H1 (cell line): ENCODE measurements at regions not wholly inside any gene's neighbourhood (a gene's known extent, or its start where the extent isn't known, plus 50 kb on each side); places are given as distances from the start of the nearest gene placed in this dataset.

Source experiments
- CTCF ChIA-PET: fragments of 300-600 bp; sonication (Branson Sonifier 250); formaldehyde crosslinking; loops from one replicate; lab custom pipeline; 2021; ENCODE audit not compliant: partially characterized antibody; lab: Charles Lee
- POLR2A ChIA-PET: fragments of 300-600 bp; sonication (Branson Sonifier 250); formaldehyde crosslinking; loops from one replicate; lab custom pipeline; 2021; ENCODE audit warnings: inconsistent platforms; ENCODE audit not compliant: partially characterized antibody; lab: Charles Lee
- DNase-seq, 2 experiments: peaks; one replicate each; pipeline versions ENCODE4 v3.0.0 to v3.0.0-alpha.2; 2010 to 2022; ENCODE audit warnings: low spot score in 2 of 2, low read depth in 1 of 2, mixed read lengths in 1 of 2
- FAIRE-seq: peaks from 2 replicates; lab custom pipeline; 2011; peaks lifted over from hg19 to GRCh38; lab: Jason Lieb, UNC
- H2AFZ ChIP-seq: 2 replicates; pipeline ENCODE4 v1.8.1; 2012; ENCODE audit warnings: low read length, inconsistent platforms
- H2AK5ac ChIP-seq: 2 replicates; pipeline ENCODE4 v1.6.1; 2013; ENCODE audit warnings: low read depth, low read length
- H2BK120ac ChIP-seq: replicated peaks from 2 replicates; pipeline ENCODE3; 2013; ENCODE audit warnings: low read depth, low read length, inconsistent platforms
- H2BK12ac ChIP-seq: 2 replicates; pipeline ENCODE4 v1.6.1; 2013; ENCODE audit warnings: low read depth, low read length
- H2BK15ac ChIP-seq: 2 replicates; pipeline ENCODE4 v1.6.1; 2013; ENCODE audit warnings: low read length
- H2BK20ac ChIP-seq: 2 replicates; pipeline ENCODE4 v1.6.1; 2013; ENCODE audit warnings: low read length
- H2BK5ac ChIP-seq: 2 replicates; pipeline ENCODE4 v1.6.1; 2013; ENCODE audit warnings: low read depth, low read length
- H3K14ac ChIP-seq: 2 replicates; pipeline ENCODE4 v1.6.1; 2013; ENCODE audit warnings: inconsistent platforms; ENCODE audit not compliant: insufficient read length
- H3K18ac ChIP-seq: 2 replicates; pipeline ENCODE4 v1.6.1; 2013; ENCODE audit warnings: low read length; ENCODE audit errors: extremely low read depth
- H3K23ac ChIP-seq: 2 replicates; pipeline ENCODE4 v1.6.1; 2013; ENCODE audit warnings: inconsistent platforms; ENCODE audit not compliant: insufficient read length
- H3K23me2 ChIP-seq: 2 replicates; pipeline ENCODE4 v1.6.1; 2013; ENCODE audit warnings: low read depth, low read length
- H3K27ac ChIP-seq: 2 replicates; pipeline ENCODE4 v1.6.1; 2011; ENCODE audit warnings: low read depth, low read length, inconsistent platforms
- H3K27me3 ChIP-seq, 4 experiments: replicated peaks in 1 of 4; 1 replicate in 1 of 4; 2 replicates in 3 of 4; pipeline versions ENCODE4 v1.6.1 to v1.8.1; 2011 to 2013; ENCODE audit warnings: low read length in 3 of 4, mild to moderate bottlenecking in 3 of 4, inconsistent platforms in 2 of 4, mixed read lengths in 2 of 4, moderate library complexity in 1 of 4; ENCODE audit not compliant: control insufficient read depth in 3 of 4, insufficient read depth in 3 of 4; ENCODE audit errors: extremely low read depth in 1 of 4
- H3K36me3 ChIP-seq, 4 experiments: 2 replicates each; pipeline versions ENCODE4 v1.6.1 to v1.8.1; 2011 to 2013; ENCODE audit warnings: mild to moderate bottlenecking in 4 of 4, low read length in 3 of 4, moderate library complexity in 2 of 4, control low read depth in 1 of 4, inconsistent platforms in 1 of 4; ENCODE audit not compliant: insufficient read depth in 4 of 4, control insufficient read depth in 2 of 4
- H3K4ac ChIP-seq: replicated peaks from 2 replicates; pipeline ENCODE3; 2013; ENCODE audit warnings: low read length, low read depth, mixed read lengths, inconsistent platforms; ENCODE audit not compliant: insufficient read length
- H3K4me1 ChIP-seq, 4 experiments: replicated peaks in 1 of 4; 1 replicate in 1 of 4; 2 replicates in 3 of 4; pipeline versions ENCODE4 v1.6.1 to v1.8.1; 2011 to 2013; ENCODE audit warnings: low read length in 3 of 4, inconsistent platforms in 2 of 4, mixed read lengths in 1 of 4; ENCODE audit not compliant: insufficient read depth in 4 of 4, control insufficient read depth in 3 of 4
- H3K4me2 ChIP-seq, 2 experiments: 2 replicates each; pipeline versions ENCODE4 v1.6.1 to v1.8.1; 2011 to 2013; ENCODE audit warnings: low read depth in 2 of 2, low read length in 2 of 2, control low read depth in 1 of 2, inconsistent platforms in 1 of 2, mild to moderate bottlenecking in 1 of 2; ENCODE audit not compliant: insufficient read depth in 1 of 2
- H3K4me3 ChIP-seq, 4 experiments: fragments of 200-600, 300-600 bp in 1 of 4; sonication (generic), shearing (Covaris generic), sonication (Bioruptor Twin) in 1 of 4; 2 replicates each; pipeline versions ENCODE4 v1.5.1 to v1.8.1; 2011 to 2016; ENCODE audit warnings: low read length in 4 of 4, low read depth in 3 of 4, control low read depth in 2 of 4, inconsistent platforms in 2 of 4, mild to moderate bottlenecking in 2 of 4, mixed read lengths in 1 of 4, moderate library complexity in 1 of 4; ENCODE audit not compliant: insufficient read depth in 2 of 4; ENCODE audit errors: extremely low read depth in 1 of 4
- H3K56ac ChIP-seq: replicated peaks from 2 replicates; pipeline ENCODE3; 2013; ENCODE audit warnings: low read depth, mild to moderate bottlenecking, mixed read lengths, low read length, inconsistent platforms; ENCODE audit not compliant: insufficient read length
- H3K79me1 ChIP-seq: 2 replicates; pipeline ENCODE4 v1.6.1; 2013; ENCODE audit warnings: low read depth, low read length, control low read depth
- H3K79me2 ChIP-seq, 2 experiments: 2 replicates each; pipeline versions ENCODE4 v1.6.1 to v1.8.1; 2012 to 2013; ENCODE audit warnings: low read length in 2 of 2, mild to moderate bottlenecking in 2 of 2, inconsistent platforms in 1 of 2; ENCODE audit not compliant: insufficient read depth in 2 of 2, control insufficient read depth in 1 of 2
- H3K9ac ChIP-seq, 4 experiments: replicated peaks in 1 of 4; 1 replicate in 1 of 4; 2 replicates in 3 of 4; pipeline versions ENCODE4 v1.6.1 to v1.8.1; 2011 to 2013; ENCODE audit warnings: low read depth in 3 of 4, low read length in 3 of 4, control low read depth in 2 of 4, mild to moderate bottlenecking in 2 of 4, moderate library complexity in 2 of 4, inconsistent platforms in 1 of 4; ENCODE audit errors: extremely low read depth in 1 of 4
- H3K9me3 ChIP-seq, 2 experiments: 2 replicates each; pipeline versions ENCODE4 v1.6.1 to v1.8.1; 2012 to 2013; ENCODE audit warnings: mild to moderate bottlenecking in 2 of 2, moderate library complexity in 2 of 2, control low read depth in 1 of 2, inconsistent platforms in 1 of 2, low read depth in 1 of 2, low read length in 1 of 2, mixed read lengths in 1 of 2; ENCODE audit not compliant: insufficient read depth in 2 of 2
- H4K20me1 ChIP-seq, 2 experiments: replicated peaks in 1 of 2; 2 replicates each; pipeline versions ENCODE3 to v1.8.1; 2011 to 2013; ENCODE audit warnings: inconsistent platforms in 2 of 2, low read length in 2 of 2, mild to moderate bottlenecking in 1 of 2; ENCODE audit not compliant: insufficient read depth in 2 of 2, control insufficient read depth in 1 of 2
- H4K5ac ChIP-seq: 2 replicates; pipeline ENCODE4 v1.6.1; 2013; ENCODE audit warnings: low read length, low read depth, mixed read lengths, inconsistent platforms; ENCODE audit not compliant: insufficient read length
- H4K8ac ChIP-seq: 2 replicates; pipeline ENCODE4 v1.8.0; 2013; ENCODE audit warnings: mild to moderate bottlenecking, moderate library complexity, low read length, inconsistent platforms; ENCODE audit not compliant: insufficient read depth; ENCODE audit errors: extremely low read depth
- H4K91ac ChIP-seq: replicated peaks from 2 replicates; pipeline ENCODE3; 2013; ENCODE audit warnings: low read length, mixed read lengths, inconsistent platforms; ENCODE audit not compliant: insufficient read length
- ATF2 ChIP-seq: IDR thresholded peaks from 2 replicates; pipeline ENCODE4 v1.6.1; 2012; ENCODE audit warnings: low read length, inconsistent platforms
- BACH1 ChIP-seq: IDR thresholded peaks from 2 replicates; pipeline ENCODE4 v1.6.1; 2012; ENCODE audit warnings: low read length, improper control_type of control experiment
- CEBPB ChIP-seq: IDR thresholded peaks from 2 replicates; pipeline ENCODE4 v1.6.1; 2012; ENCODE audit warnings: low read depth, low read length
- EP300 ChIP-seq, 2 experiments: IDR thresholded peaks; 1 replicate in 1 of 2; 2 replicates in 1 of 2; pipeline ENCODE4 v1.6.1; 2011 to 2012; ENCODE audit warnings: low read depth in 2 of 2, low read length in 2 of 2, mild to moderate bottlenecking in 2 of 2, borderline replicate concordance in 1 of 2, inconsistent platforms in 1 of 2, moderate library complexity in 1 of 2
- HDAC2 ChIP-seq, 2 experiments: fragments of 300-600 bp in 1 of 2; sonication (generic) in 1 of 2; IDR thresholded peaks; 2 replicates each; pipeline ENCODE4 v1.6.1; 2011 to 2012; ENCODE audit warnings: low read depth in 2 of 2, low read length in 2 of 2, mild to moderate bottlenecking in 2 of 2, moderate library complexity in 2 of 2, borderline replicate concordance in 1 of 2, inconsistent platforms in 1 of 2
- NANOG ChIP-seq: IDR thresholded peaks from 2 replicates; pipeline ENCODE4 v1.6.1; 2011; ENCODE audit warnings: low read length, low read depth, mild to moderate bottlenecking, inconsistent platforms; ENCODE audit not compliant: insufficient read depth, poor library complexity, severe bottlenecking
- SIN3A ChIP-seq, 2 experiments: IDR thresholded peaks in 1 of 2; conservative IDR thresholded peaks in 1 of 2; 2 replicates each; pipeline ENCODE4 v1.6.1; 2011 to 2012; ENCODE audit warnings: low read length in 2 of 2, improper control_type of control experiment in 1 of 2, low read depth in 1 of 2, mild to moderate bottlenecking in 1 of 2
- SP2 ChIP-seq: IDR thresholded peaks from 2 replicates; pipeline ENCODE4 v1.6.1; 2012; ENCODE audit warnings: mild to moderate bottlenecking, low read length, inconsistent platforms
- TAF7 ChIP-seq: optimal IDR thresholded peaks from 2 replicates; pipeline ENCODE3; 2011; ENCODE audit warnings: low read depth, mild to moderate bottlenecking, inconsistent platforms, low read length, moderate library complexity, borderline replicate concordance
- TEAD4 ChIP-seq: IDR thresholded peaks from 2 replicates; pipeline ENCODE4 v1.6.1; 2012; ENCODE audit warnings: low read depth, low read length, inconsistent platforms, mixed read lengths
- WGBS, 2 experiments: shearing (Covaris generic) in 1 of 2; methylation state at CpG; one replicate each; pipeline versions ENCODE4 v1.1.6 to v1.1.7; 2013 to 2015; ENCODE audit warnings: low lambda C conversion rate in 2 of 2, mixed read lengths in 2 of 2, inconsistent platforms in 1 of 2, low coverage in 1 of 2, missing lambda C conversion rate in 1 of 2; ENCODE audit not compliant: insufficient replicate concordance in 2 of 2, insufficient coverage in 1 of 2, insufficient read length in 1 of 2; ENCODE audit errors: extremely low coverage in 1 of 2, missing lambda C conversion rate in 1 of 2; 5-methylcytosine and 5-hydroxymethylcytosine counted together
- TF ChIP-seq, protein P1 (sequence below): IDR thresholded peaks from 2 replicates; pipeline ENCODE4 v1.6.1; 2012; ENCODE audit warnings: inconsistent platforms

GRCh38 chr1:199867601-199868000 is 159.9 kb upstream of the NR5A2 start:
- H3K79me1 ChIP-seq: no peaks in the 10 kb centered on the region
- no peak overlapping the region for H3K4me3 ChIP-seq
- H3K9me3 ChIP-seq: no peaks in the 10 kb centered on the region
- H2AFZ ChIP-seq: peak overlapping the region; percentile 32; the same call in 1 of the 2 replicates
- ChIA-PET CTCF (interaction anchor here (1.1 to 1.6 kb wide), 2 partner anchors 9 to 183 kb away, joined by 4 read pairs; no protein-coding TSS in a partner anchor), POLR2A (no interaction called here)
- H4K5ac ChIP-seq: no peak overlapping the region
- no peak overlapping the region for H4K91ac ChIP-seq
- H3K4me1 ChIP-seq: peaks cover 1 to 6% (median 4%) of the 10 kb centered on the region in 4 experiments; a peak in 3 of 7 replicates
- H3K36me3 ChIP-seq: no peaks in the 10 kb centered on the region
- DNase-seq (no peak), FAIRE-seq (no peak)
- peak overlapping the region; percentile 40; the same call in 1 of the 2 replicates for H2BK12ac ChIP-seq
- H3K9ac ChIP-seq: no peak overlapping the region
- H2BK15ac ChIP-seq: no peak overlapping the region
- H3K4me2 ChIP-seq: no peak overlapping the region
- H2BK120ac ChIP-seq: no peak overlapping the region
- H4K20me1 ChIP-seq: no peaks in the 10 kb centered on the region
- H2BK5ac ChIP-seq: no peak overlapping the region
- no peak overlapping the region for H3K27ac ChIP-seq
- H3K23ac ChIP-seq: no peak overlapping the region
- no peak overlapping the region for H2AK5ac ChIP-seq
- no peak overlapping the region for H3K4ac ChIP-seq
- no peak overlapping the region for H3K14ac ChIP-seq
- H3K27me3 ChIP-seq: no peaks in the 10 kb centered on the region
- H2BK20ac ChIP-seq: no peak overlapping the region
- TF ChIP-seq TEAD4 (no peak), TAF7 (no peak), SIN3A (conservative IDR thresholded peaks at IDR 0.05 in 1 of 2, IDR thresholded peaks at IDR 0.05 in 1 of 2; ENCODE audit: low read depth in 1 of 2, low read length in 2 of 2) (no peak), EP300 (IDR thresholded peaks at IDR 0.05; ENCODE audit: borderline replicate concordance in 1 of 2, low read depth in 2 of 2, low read length in 2 of 2) (no peak), CEBPB (no peak), SP2 (no peak), ATF2 (no peak), NANOG (no peak), BACH1 (no peak), HDAC2 (IDR thresholded peaks at IDR 0.05; ENCODE audit: borderline replicate concordance in 1 of 2, low read depth in 2 of 2, low read length in 2 of 2) (no peak)
- TF ChIP-seq, protein P1, sequence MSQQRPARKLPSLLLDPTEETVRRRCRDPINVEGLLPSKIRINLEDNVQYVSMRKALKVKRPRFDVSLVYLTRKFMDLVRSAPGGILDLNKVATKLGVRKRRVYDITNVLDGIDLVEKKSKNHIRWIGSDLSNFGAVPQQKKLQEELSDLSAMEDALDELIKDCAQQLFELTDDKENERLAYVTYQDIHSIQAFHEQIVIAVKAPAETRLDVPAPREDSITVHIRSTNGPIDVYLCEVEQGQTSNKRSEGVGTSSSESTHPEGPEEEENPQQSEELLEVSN: no peak
- no peaks in the 10 kb centered on the region for H3K23me2 ChIP-seq
- WGBS, 2 experiments: 87% methylated on average over 3 of the region's 3 CpGs; no CpG with 5 or more reads in 1 of the 2 experiments
- no peak overlapping the region for H3K56ac ChIP-seq
- no peak overlapping the region for H4K8ac ChIP-seq
- no peak overlapping the region for H3K18ac ChIP-seq
- no peaks in the 10 kb centered on the region for H3K79me2 ChIP-seq
